RWPE2 (cell line): ENCODE measurements at regions not wholly inside any gene's neighbourhood (a gene's known extent, or its start where the extent isn't known, plus 50 kb on each side); places are given as distances from the start of the nearest gene placed in this dataset.

Source experiments
- ATAC-seq: fragments of 200-7000 bp; cut with Tn5 transposase; 3 replicates; pipeline ENCODE4 v1.9.1; 2021; ENCODE audit warnings: low read depth
- DNase-seq: peaks from one replicate; pipeline ENCODE4 v3.0.0-alpha.2; 2020; ENCODE audit warnings: low spot score
- H3K27ac ChIP-seq: fragments of 450-650 bp; 2 replicates; pipeline ENCODE4 v1.5.1; 2017; ENCODE audit warnings: mild to moderate bottlenecking; ENCODE audit not compliant: poor library complexity, severe bottlenecking
- H3K27me3 ChIP-seq: fragments of 250-450 bp; sonication (Bioruptor Pico); 2 replicates; pipeline ENCODE4 v1.5.1; 2021; ENCODE audit warnings: mild to moderate bottlenecking, moderate library complexity; ENCODE audit not compliant: insufficient read depth, poor library complexity, severe bottlenecking
- H3K36me3 ChIP-seq: fragments of 250-450 bp; sonication (Bioruptor Pico); 2 replicates; pipeline ENCODE4 v1.5.1; 2020; ENCODE audit warnings: low read depth, mild to moderate bottlenecking, moderate library complexity
- H3K4me1 ChIP-seq: fragments of 250-450 bp; sonication (Bioruptor Pico); 2 replicates; pipeline ENCODE4 v1.5.1; 2021; ENCODE audit warnings: mild to moderate bottlenecking, moderate library complexity; ENCODE audit not compliant: insufficient read depth, poor library complexity, severe bottlenecking
- H3K4me3 ChIP-seq: fragments of 250-450 bp; sonication (Bioruptor Pico); 2 replicates; pipeline ENCODE4 v1.5.1; 2021; ENCODE audit warnings: mild to moderate bottlenecking, moderate library complexity; ENCODE audit not compliant: severe bottlenecking
- H3K9me3 ChIP-seq: fragments of 250-450 bp; sonication (Bioruptor Pico); 2 replicates; pipeline ENCODE4 v1.5.1; 2021; ENCODE audit warnings: mild to moderate bottlenecking, moderate library complexity; ENCODE audit not compliant: severe bottlenecking
- CTCF ChIP-seq: fragments of 450-650 bp; IDR thresholded peaks from one replicate; pipeline ENCODE4 v1.5.1; 2017; ENCODE audit warnings: mild to moderate bottlenecking, moderate library complexity; ENCODE audit not compliant: poor library complexity, severe bottlenecking

GRCh38 chr5:25405850-25406249 is 761.1 kb upstream of the CDH10 start:
- Histone ChIP-seq H3K4me1 (no peaks in the 10 kb centered on the region), H3K27me3 (no peaks in the 10 kb centered on the region), H3K9me3 (no peaks in the 10 kb centered on the region), H3K36me3 (no peaks in the 10 kb centered on the region), H3K4me3 (no peak overlapping the region), H3K27ac (no peak overlapping the region)
- DNase-seq (no peak), ATAC-seq (no peak)
- no peak for TF ChIP-seq CTCF

DNA sequence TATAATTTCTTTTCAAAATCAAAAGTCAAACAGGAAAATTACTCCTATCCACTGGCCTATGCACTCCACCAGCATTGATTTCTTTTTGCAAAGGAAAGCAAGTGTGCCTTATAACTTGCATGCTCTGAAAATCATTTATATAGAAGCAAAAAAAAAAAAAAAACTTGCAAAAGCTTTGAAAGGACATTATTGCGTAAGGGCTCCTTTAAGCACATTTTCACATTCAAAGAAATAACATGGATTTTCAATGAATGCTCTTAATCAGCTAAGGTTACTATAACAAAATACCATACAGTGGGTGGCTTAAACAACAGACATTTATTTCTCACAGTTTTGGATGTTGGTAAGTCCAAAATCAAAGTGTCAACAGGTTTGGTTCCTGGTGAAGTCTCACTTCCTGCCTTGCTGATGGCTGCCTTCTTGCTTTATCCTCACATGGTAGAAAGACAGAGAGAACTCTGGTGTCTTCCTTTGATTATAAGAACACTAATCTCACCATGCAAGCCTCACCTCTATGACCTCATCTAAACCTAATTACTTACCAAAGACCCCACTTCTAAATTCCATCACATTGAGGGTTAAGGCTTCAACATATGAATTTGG is 755.2 kb upstream of the CDH10 start:
- ATAC-seq, result no peak
- Histone ChIP-seq H3K27me3 (no peaks in the 10 kb centered on the region), H3K27ac (no peak overlapping the region), H3K36me3 (no peaks in the 10 kb centered on the region), H3K9me3 (no peaks in the 10 kb centered on the region), H3K4me3 (no peak overlapping the region), H3K4me1 (no peaks in the 10 kb centered on the region)
- no peak for DNase-seq
- no peak for TF ChIP-seq CTCF

DNA sequence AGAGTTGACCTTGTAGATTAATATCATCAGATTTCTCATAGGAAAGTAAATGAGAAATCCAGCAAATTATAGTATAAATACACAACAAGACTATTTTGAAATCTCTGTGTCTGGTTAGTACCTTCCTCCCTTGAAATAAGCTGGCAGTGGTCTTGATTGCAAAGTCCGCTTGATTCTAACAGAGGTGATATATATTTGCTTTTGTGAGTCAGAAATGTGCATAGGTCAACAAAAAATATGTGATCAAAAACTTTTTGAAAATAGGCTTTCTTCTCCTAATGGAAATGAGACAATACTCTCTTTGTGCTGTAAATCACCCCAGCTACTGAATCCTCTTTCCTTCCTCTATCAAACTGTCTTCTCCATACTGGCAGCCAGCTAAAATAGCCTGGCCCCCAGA is 749.2 kb upstream of the CDH10 start:
- TF ChIP-seq CTCF, result no peak
- ATAC-seq (no peak), DNase-seq (no peak)
- Histone ChIP-seq H3K27me3 (peaks cover 3% of the 10 kb centered on the region), H3K9me3 (peaks cover 2% of the 10 kb centered on the region), H3K4me3 (no peak overlapping the region), H3K36me3 (no peaks in the 10 kb centered on the region), H3K27ac (no peak overlapping the region), H3K4me1 (no peaks in the 10 kb centered on the region)

GRCh38 chr5:25393256-25393655 is 748.5 kb upstream of the CDH10 start:
- Histone ChIP-seq H3K27me3 (peaks cover 3% of the 10 kb centered on the region), H3K4me3 (no peak overlapping the region), H3K9me3 (peaks cover 2% of the 10 kb centered on the region), H3K4me1 (no peaks in the 10 kb centered on the region), H3K27ac (no peak overlapping the region), H3K36me3 (no peaks in the 10 kb centered on the region)
- TF ChIP-seq CTCF, result no peak
- ATAC-seq (no peak), DNase-seq (no peak)

GRCh38 chr5:25387953-25388352 is 743.2 kb upstream of the CDH10 start:
- Histone ChIP-seq H3K27ac (no peak overlapping the region), H3K4me3 (no peak overlapping the region), H3K27me3 (peaks cover 3% of the 10 kb centered on the region), H3K4me1 (no peaks in the 10 kb centered on the region), H3K36me3 (no peaks in the 10 kb centered on the region), H3K9me3 (peaks cover 2% of the 10 kb centered on the region)
- ATAC-seq (no peak), DNase-seq (no peak)
- TF ChIP-seq CTCF, result no peak
